Caco-2 (cell line): ENCODE measurements at regions not wholly inside any gene's neighbourhood (a gene's known extent, or its start where the extent isn't known, plus 50 kb on each side); places are given as distances from the start of the nearest gene placed in this dataset.

ENCODE experiments used
- BruUV-seq: library from RNA; stranded (reverse); fragments of 400-500 nt; replicated peaks from 2 replicates; lab custom pipeline; 2021; lab: Mats Ljungman, UMichigan
- CTCF ChIA-PET: fragments of 300-600 bp; sonication (Branson Sonifier 250); formaldehyde crosslinking; loops from one replicate; lab custom pipeline; 2022; ENCODE audit warnings: antibody characterized with exemption; lab: Charles Lee
- POLR2A ChIA-PET: fragments of 300-600 bp; sonication (Branson Sonifier 250); formaldehyde crosslinking; loops from one replicate; lab custom pipeline; 2022; ENCODE audit warnings: antibody characterized with exemption; lab: Charles Lee
- DNase-seq, 2 experiments: peaks; one replicate each; pipeline versions ENCODE4 v3.0.0 to v3.0.0-alpha.2; 2020 to 2022
- H3K27me3 ChIP-seq: replicated peaks from 2 replicates; pipeline ENCODE4 v1.6.0; 2011; ENCODE audit warnings: low read length; ENCODE audit not compliant: control insufficient read depth, insufficient read depth
- H3K36me3 ChIP-seq: 2 replicates; pipeline ENCODE4 v1.5.1; 2011; ENCODE audit warnings: low read length; ENCODE audit not compliant: control insufficient read depth, insufficient read depth
- H3K4me1 ChIP-seq: fragments of 250-450 bp; sonication (Bioruptor Pico); 2 replicates; pipeline ENCODE4 v1.5.1; 2020; ENCODE audit warnings: mild to moderate bottlenecking
- H3K4me3 ChIP-seq: 2 replicates; pipeline ENCODE4 v1.5.1; 2011; ENCODE audit warnings: low read depth, mild to moderate bottlenecking, control low read depth, low read length
- H3K9me3 ChIP-seq: fragments of 250-450 bp; sonication (Bioruptor Pico); 2 replicates; pipeline ENCODE4 v1.5.1; 2020; ENCODE audit warnings: mild to moderate bottlenecking, moderate library complexity
- H3K27ac Mint-ChIP-seq: one replicate; pipeline ENCODE4 v1.8.0; 2022; ENCODE audit warnings: mixed read lengths; ENCODE audit not compliant: unreplicated experiment
- H3K27me3 Mint-ChIP-seq: one replicate; pipeline ENCODE4 v1.8.0; 2022; ENCODE audit warnings: mixed read lengths; ENCODE audit not compliant: insufficient read depth, unreplicated experiment
- H3K36me3 Mint-ChIP-seq: one replicate; pipeline ENCODE4 v1.8.0; 2022; ENCODE audit warnings: mild to moderate bottlenecking, mixed read lengths; ENCODE audit not compliant: insufficient read depth, unreplicated experiment
- H3K4me1 Mint-ChIP-seq: one replicate; pipeline ENCODE4 v1.8.0; 2022; ENCODE audit warnings: low read depth, mixed read lengths; ENCODE audit not compliant: unreplicated experiment
- H3K4me3 Mint-ChIP-seq: one replicate; pipeline ENCODE4 v1.8.0; 2022; ENCODE audit warnings: mild to moderate bottlenecking, moderate library complexity, mixed read lengths; ENCODE audit not compliant: unreplicated experiment
- H3K9me3 Mint-ChIP-seq: one replicate; pipeline ENCODE4 v1.8.0; 2022; ENCODE audit warnings: mixed read lengths; ENCODE audit not compliant: unreplicated experiment
- intact Hi-C: fragments of 100-400 bp; cut with micrococcal nuclease; formaldehyde crosslinking; loops from one replicate; pipeline ENCODE4 v1.10.0; 2022; ENCODE audit not compliant: unreplicated experiment
- TF ChIP-seq, protein P1 (sequence below), 2 experiments: fragments of 200-600 bp in 1 of 2; IDR thresholded peaks; 1 replicate in 1 of 2; 2 replicates in 1 of 2; pipeline versions ENCODE4 v1.5.1 to v1.8.0; 2011 to 2022; ENCODE audit warnings: antibody characterized with exemption in 1 of 2, control low read depth in 1 of 2, inconsistent platforms in 1 of 2, low read depth in 1 of 2, low read length in 1 of 2, mild to moderate bottlenecking in 1 of 2, moderate library complexity in 1 of 2; ENCODE audit not compliant: insufficient read depth in 1 of 2, severe bottlenecking in 1 of 2, unreplicated experiment in 1 of 2

DNA sequence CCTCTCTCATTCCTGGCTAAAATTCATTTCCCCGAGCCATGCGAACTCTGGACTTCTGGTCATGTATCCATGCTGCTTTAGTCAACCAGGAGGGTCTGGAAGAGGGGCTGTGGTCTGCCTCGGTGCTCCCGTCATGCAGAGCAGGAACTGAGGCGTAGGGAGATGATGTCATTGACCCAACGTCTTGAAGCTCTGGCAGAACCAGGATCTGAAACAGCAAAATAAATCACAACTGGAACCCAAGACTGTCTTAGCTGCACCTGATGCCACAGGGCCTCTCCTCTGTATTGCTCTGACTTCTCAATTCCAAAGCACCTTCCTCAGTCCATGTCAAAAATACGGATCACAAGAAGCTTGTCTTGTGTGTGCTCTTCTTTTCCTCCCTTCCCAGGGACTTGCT is 131.0 kb upstream of the LDB2 start:
- H3K27me3 ChIP-seq = no peaks in the 10 kb centered on the region
- TF ChIP-seq, protein P1, sequence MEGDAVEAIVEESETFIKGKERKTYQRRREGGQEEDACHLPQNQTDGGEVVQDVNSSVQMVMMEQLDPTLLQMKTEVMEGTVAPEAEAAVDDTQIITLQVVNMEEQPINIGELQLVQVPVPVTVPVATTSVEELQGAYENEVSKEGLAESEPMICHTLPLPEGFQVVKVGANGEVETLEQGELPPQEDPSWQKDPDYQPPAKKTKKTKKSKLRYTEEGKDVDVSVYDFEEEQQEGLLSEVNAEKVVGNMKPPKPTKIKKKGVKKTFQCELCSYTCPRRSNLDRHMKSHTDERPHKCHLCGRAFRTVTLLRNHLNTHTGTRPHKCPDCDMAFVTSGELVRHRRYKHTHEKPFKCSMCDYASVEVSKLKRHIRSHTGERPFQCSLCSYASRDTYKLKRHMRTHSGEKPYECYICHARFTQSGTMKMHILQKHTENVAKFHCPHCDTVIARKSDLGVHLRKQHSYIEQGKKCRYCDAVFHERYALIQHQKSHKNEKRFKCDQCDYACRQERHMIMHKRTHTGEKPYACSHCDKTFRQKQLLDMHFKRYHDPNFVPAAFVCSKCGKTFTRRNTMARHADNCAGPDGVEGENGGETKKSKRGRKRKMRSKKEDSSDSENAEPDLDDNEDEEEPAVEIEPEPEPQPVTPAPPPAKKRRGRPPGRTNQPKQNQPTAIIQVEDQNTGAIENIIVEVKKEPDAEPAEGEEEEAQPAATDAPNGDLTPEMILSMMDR (IDR thresholded peaks at IDR 0.05; ENCODE audit: insufficient read depth in 1 of 2, low read depth in 1 of 2, low read length in 1 of 2, severe bottlenecking in 1 of 2, unreplicated experiment in 1 of 2) = no peak
- Mint-ChIP-seq H3K9me3 (no peaks in the 10 kb centered on the region), H3K4me1 (no peaks in the 10 kb centered on the region), H3K27ac (no peak overlapping the region), H3K4me3 (no peak overlapping the region), H3K27me3 (peaks cover 13% of the 10 kb centered on the region), H3K36me3 (no peaks in the 10 kb centered on the region)
- no peak overlapping the region for H3K4me3 ChIP-seq
- no peaks in the 10 kb centered on the region for H3K36me3 ChIP-seq
- H3K4me1 ChIP-seq = no peaks in the 10 kb centered on the region
- intact Hi-C loops = no loop called here
- ChIA-PET CTCF (no interaction called here), POLR2A (no interaction called here)
- no peak for DNase-seq
- no peaks in the 10 kb centered on the region for H3K9me3 ChIP-seq
- no TSS peak for BruUV-seq

DNA sequence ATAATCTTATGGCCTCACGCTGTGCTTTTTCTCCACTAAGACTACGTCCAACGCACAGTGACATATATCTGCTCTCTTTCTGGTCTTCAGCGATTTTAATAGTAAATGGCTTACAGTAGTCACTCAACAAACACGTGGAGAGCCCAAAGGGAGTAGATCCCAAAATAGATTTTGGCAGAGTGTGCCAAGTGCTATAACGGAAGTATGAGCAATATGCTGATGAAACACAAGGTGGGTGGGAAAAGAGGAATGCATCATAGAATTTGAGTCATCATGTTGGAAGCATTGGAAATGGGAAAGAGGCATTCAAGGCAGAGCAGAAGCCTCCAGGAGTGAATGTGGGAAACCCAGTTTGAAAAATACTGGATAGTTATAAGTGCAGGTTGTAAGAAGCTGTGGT is 129.1 kb upstream of the LDB2 start:
- Mint-ChIP-seq H3K9me3 (no peaks in the 10 kb centered on the region), H3K27me3 (peaks cover 17% of the 10 kb centered on the region), H3K36me3 (no peaks in the 10 kb centered on the region), H3K4me3 (no peak overlapping the region), H3K4me1 (no peaks in the 10 kb centered on the region), H3K27ac (no peak overlapping the region)
- no peaks in the 10 kb centered on the region for H3K9me3 ChIP-seq
- intact Hi-C loops = no loop called here
- H3K27me3 ChIP-seq = no peaks in the 10 kb centered on the region
- TF ChIP-seq, protein P1 (IDR thresholded peaks at IDR 0.05; ENCODE audit: insufficient read depth in 1 of 2, low read depth in 1 of 2, low read length in 1 of 2, severe bottlenecking in 1 of 2, unreplicated experiment in 1 of 2) = no peak
- no peak overlapping the region for H3K4me3 ChIP-seq
- ChIA-PET CTCF (no interaction called here), POLR2A (no interaction called here)
- DNase-seq = no peak
- H3K36me3 ChIP-seq = no peaks in the 10 kb centered on the region
- no TSS peak for BruUV-seq
- H3K4me1 ChIP-seq = no peaks in the 10 kb centered on the region

DNA sequence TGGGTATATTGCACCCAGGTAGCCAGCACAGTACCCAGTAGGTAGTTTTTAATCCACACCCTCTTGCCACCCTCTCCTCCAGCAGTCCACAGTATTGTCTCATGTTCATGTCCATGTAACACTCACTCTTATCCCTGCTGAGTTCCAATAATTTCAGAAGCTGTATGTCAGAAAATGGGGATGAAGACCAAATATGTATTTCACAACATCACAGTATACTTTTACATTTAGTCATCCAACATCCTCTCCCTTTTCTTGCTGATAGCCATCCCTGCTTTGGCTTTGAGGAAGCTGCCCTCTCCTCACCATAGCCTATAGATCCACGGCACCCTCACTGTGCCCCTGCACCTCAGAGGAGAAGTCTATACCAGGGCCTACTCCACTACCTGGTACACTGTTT is 126.0 kb upstream of the LDB2 start:
- H3K27me3 ChIP-seq = no peaks in the 10 kb centered on the region
- CTCF ChIA-PET = no interaction called here
- no peak for DNase-seq
- H3K4me1 ChIP-seq = no peaks in the 10 kb centered on the region
- H3K27ac Mint-ChIP-seq = no peak overlapping the region
- no peaks in the 10 kb centered on the region for H3K36me3 ChIP-seq
- peaks cover 12% of the 10 kb centered on the region for H3K27me3 Mint-ChIP-seq
- no TSS peak for BruUV-seq
- no peaks in the 10 kb centered on the region for H3K36me3 Mint-ChIP-seq
- POLR2A ChIA-PET = no interaction called here
- H3K9me3 ChIP-seq = no peaks in the 10 kb centered on the region
- H3K4me3 Mint-ChIP-seq = no peak overlapping the region
- TF ChIP-seq, protein P1 (IDR thresholded peaks at IDR 0.05; ENCODE audit: insufficient read depth in 1 of 2, low read depth in 1 of 2, low read length in 1 of 2, severe bottlenecking in 1 of 2, unreplicated experiment in 1 of 2) = no peak
- no peak overlapping the region for H3K4me3 ChIP-seq
- H3K9me3 Mint-ChIP-seq = no peaks in the 10 kb centered on the region
- intact Hi-C loops = no loop called here
- no peaks in the 10 kb centered on the region for H3K4me1 Mint-ChIP-seq
